ENCODE measurements at regions not wholly inside any gene's neighbourhood (a gene's known extent, or its start where the extent isn't known, plus 50 kb on each side); places are given as distances from the start of the nearest gene placed in this dataset.
A peak's percentile ranks its signal among the peaks of the same experiment; 100 is the strongest.

DNA sequence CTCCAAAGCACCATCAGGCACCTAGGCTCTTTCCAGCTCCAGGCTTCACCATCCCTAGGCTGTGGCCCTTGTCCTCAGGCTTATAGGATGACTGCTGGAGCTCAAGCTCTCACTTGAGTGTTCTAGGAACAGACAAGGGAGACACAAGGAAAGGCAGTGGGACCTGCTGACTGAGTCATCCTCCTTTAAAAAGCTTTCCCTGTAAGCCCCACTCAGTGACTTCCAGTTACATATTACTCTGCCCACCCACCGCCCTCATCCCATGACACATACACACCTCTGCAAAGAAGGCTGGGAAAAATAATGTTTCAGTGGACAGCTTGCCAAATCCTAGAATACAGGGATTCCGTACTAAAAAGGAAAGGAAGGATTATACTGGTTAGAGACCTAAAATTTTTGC lies 154.2 kb upstream of the ZNF366 start (continued):
- TF ChIP-seq, protein P1, sequence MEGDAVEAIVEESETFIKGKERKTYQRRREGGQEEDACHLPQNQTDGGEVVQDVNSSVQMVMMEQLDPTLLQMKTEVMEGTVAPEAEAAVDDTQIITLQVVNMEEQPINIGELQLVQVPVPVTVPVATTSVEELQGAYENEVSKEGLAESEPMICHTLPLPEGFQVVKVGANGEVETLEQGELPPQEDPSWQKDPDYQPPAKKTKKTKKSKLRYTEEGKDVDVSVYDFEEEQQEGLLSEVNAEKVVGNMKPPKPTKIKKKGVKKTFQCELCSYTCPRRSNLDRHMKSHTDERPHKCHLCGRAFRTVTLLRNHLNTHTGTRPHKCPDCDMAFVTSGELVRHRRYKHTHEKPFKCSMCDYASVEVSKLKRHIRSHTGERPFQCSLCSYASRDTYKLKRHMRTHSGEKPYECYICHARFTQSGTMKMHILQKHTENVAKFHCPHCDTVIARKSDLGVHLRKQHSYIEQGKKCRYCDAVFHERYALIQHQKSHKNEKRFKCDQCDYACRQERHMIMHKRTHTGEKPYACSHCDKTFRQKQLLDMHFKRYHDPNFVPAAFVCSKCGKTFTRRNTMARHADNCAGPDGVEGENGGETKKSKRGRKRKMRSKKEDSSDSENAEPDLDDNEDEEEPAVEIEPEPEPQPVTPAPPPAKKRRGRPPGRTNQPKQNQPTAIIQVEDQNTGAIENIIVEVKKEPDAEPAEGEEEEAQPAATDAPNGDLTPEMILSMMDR (tag by site-specific recombination; IDR thresholded peaks at IDR 0.05): no peak
- TF ChIP-seq, protein P2, sequence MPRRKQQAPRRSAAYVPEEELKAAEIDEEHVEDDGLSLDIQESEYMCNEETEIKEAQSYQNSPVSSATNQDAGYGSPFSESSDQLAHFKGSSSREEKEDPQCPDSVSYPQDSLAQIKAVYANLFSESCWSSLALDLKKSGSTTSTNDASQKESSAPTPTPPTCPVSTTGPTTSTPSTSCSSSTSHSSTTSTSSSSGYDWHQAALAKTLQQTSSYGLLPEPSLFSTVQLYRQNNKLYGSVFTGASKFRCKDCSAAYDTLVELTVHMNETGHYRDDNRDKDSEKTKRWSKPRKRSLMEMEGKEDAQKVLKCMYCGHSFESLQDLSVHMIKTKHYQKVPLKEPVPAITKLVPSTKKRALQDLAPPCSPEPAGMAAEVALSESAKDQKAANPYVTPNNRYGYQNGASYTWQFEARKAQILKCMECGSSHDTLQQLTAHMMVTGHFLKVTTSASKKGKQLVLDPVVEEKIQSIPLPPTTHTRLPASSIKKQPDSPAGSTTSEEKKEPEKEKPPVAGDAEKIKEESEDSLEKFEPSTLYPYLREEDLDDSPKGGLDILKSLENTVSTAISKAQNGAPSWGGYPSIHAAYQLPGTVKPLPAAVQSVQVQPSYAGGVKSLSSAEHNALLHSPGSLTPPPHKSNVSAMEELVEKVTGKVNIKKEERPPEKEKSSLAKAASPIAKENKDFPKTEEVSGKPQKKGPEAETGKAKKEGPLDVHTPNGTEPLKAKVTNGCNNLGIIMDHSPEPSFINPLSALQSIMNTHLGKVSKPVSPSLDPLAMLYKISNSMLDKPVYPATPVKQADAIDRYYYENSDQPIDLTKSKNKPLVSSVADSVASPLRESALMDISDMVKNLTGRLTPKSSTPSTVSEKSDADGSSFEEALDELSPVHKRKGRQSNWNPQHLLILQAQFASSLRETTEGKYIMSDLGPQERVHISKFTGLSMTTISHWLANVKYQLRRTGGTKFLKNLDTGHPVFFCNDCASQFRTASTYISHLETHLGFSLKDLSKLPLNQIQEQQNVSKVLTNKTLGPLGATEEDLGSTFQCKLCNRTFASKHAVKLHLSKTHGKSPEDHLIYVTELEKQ (tag by site-specific recombination; IDR thresholded peaks at IDR 0.05; ENCODE audit: borderline replicate concordance): no peak
- TF ChIP-seq ZNF585B (tag by site-specific recombination; IDR thresholded peaks at IDR 0.05) (no peak), ZNF311 (tag by site-specific recombination; IDR thresholded peaks at IDR 0.05; ENCODE audit: borderline replicate concordance) (no peak), EGR2 (tag by site-specific recombination; IDR thresholded peaks at IDR 0.05; ENCODE audit: low read depth) (peak; percentile 91), GLIS2 (tag by site-specific recombination; IDR thresholded peaks at IDR 0.05) (no peak), ZBTB17 (tag by site-specific recombination; IDR thresholded peaks at IDR 0.05) (no peak)
- TF ChIP-seq, protein P3, sequence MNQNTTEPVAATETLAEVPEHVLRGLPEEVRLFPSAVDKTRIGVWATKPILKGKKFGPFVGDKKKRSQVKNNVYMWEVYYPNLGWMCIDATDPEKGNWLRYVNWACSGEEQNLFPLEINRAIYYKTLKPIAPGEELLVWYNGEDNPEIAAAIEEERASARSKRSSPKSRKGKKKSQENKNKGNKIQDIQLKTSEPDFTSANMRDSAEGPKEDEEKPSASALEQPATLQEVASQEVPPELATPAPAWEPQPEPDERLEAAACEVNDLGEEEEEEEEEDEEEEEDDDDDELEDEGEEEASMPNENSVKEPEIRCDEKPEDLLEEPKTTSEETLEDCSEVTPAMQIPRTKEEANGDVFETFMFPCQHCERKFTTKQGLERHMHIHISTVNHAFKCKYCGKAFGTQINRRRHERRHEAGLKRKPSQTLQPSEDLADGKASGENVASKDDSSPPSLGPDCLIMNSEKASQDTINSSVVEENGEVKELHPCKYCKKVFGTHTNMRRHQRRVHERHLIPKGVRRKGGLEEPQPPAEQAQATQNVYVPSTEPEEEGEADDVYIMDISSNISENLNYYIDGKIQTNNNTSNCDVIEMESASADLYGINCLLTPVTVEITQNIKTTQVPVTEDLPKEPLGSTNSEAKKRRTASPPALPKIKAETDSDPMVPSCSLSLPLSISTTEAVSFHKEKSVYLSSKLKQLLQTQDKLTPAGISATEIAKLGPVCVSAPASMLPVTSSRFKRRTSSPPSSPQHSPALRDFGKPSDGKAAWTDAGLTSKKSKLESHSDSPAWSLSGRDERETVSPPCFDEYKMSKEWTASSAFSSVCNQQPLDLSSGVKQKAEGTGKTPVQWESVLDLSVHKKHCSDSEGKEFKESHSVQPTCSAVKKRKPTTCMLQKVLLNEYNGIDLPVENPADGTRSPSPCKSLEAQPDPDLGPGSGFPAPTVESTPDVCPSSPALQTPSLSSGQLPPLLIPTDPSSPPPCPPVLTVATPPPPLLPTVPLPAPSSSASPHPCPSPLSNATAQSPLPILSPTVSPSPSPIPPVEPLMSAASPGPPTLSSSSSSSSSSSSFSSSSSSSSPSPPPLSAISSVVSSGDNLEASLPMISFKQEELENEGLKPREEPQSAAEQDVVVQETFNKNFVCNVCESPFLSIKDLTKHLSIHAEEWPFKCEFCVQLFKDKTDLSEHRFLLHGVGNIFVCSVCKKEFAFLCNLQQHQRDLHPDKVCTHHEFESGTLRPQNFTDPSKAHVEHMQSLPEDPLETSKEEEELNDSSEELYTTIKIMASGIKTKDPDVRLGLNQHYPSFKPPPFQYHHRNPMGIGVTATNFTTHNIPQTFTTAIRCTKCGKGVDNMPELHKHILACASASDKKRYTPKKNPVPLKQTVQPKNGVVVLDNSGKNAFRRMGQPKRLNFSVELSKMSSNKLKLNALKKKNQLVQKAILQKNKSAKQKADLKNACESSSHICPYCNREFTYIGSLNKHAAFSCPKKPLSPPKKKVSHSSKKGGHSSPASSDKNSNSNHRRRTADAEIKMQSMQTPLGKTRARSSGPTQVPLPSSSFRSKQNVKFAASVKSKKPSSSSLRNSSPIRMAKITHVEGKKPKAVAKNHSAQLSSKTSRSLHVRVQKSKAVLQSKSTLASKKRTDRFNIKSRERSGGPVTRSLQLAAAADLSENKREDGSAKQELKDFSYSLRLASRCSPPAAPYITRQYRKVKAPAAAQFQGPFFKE (tag by site-specific recombination; IDR thresholded peaks at IDR 0.05; ENCODE audit: borderline replicate concordance): no peak
- TF ChIP-seq, protein P4, sequence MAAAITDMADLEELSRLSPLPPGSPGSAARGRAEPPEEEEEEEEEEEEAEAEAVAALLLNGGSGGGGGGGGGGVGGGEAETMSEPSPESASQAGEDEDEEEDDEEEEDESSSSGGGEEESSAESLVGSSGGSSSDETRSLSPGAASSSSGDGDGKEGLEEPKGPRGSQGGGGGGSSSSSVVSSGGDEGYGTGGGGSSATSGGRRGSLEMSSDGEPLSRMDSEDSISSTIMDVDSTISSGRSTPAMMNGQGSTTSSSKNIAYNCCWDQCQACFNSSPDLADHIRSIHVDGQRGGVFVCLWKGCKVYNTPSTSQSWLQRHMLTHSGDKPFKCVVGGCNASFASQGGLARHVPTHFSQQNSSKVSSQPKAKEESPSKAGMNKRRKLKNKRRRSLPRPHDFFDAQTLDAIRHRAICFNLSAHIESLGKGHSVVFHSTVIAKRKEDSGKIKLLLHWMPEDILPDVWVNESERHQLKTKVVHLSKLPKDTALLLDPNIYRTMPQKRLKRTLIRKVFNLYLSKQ (tag by site-specific recombination; IDR thresholded peaks at IDR 0.05; ENCODE audit: borderline replicate concordance): no peak

DNA sequence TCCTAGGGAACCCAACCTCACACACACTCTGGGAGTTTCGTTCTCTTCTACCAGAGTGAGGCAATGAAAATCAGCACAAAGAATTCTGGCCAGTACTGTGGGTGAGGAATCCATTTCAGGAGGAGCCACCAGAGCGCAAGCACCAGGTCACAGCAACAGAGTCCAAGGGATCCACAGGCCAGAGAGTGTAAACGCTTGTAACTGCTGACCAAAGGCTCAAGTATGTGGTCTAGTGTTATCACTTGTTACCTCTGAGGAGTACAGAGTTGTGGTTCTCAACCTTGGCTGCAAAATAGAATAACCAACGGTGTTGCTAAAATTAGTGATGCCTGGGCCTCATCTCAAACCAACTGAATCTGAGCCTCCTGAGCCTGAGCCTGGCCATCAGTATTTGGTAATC lies 152.5 kb upstream of the ZNF366 start:
- H3K4me1 ChIP-seq (ENCODE audit: control insufficient read depth, insufficient read depth, low read length): no peaks in the 10 kb centered on the region
- no peaks in the 10 kb centered on the region for H3K36me3 ChIP-seq (ENCODE audit: control insufficient read depth in 2 of 2, insufficient read depth in 1 of 2, low read length in 2 of 2)
- ChIA-PET CTCF (interaction anchor here (0.7 kb wide), 1 partner anchor 49 kb away, joined by 3 read pairs; no protein-coding TSS in a partner anchor), POLR2A (no interaction called here)
- H3K27ac ChIP-seq (ENCODE audit: extremely low read depth, low read depth, low read length): no peak overlapping the region
- no peak overlapping the region for H3K4me3 ChIP-seq (ENCODE audit: low read depth, low read length)
- H3K9me3 ChIP-seq (ENCODE audit: control insufficient read depth, insufficient read depth, low read depth, low read length): no peaks in the 10 kb centered on the region
- TF ChIP-seq ZSCAN23 (tag by site-specific recombination; IDR thresholded peaks at IDR 0.05) (no peak), ZBTB17 (tag by site-specific recombination; IDR thresholded peaks at IDR 0.05) (no peak), SALL2 (tag by site-specific recombination; IDR thresholded peaks at IDR 0.05; ENCODE audit: borderline replicate concordance) (no peak), ZNF600 (tag by site-specific recombination; IDR thresholded peaks at IDR 0.05) (no peak), ZNF623 (tag by site-specific recombination; IDR thresholded peaks at IDR 0.05) (no peak), ZNF843 (tag by site-specific recombination; IDR thresholded peaks at IDR 0.05) (no peak), ZNF157 (tag by site-specific recombination; IDR thresholded peaks at IDR 0.05) (no peak), ZNF701 (tag by site-specific recombination; IDR thresholded peaks at IDR 0.05) (no peak), SETDB1 (IDR thresholded peaks at IDR 0.05; ENCODE audit: insufficient read length, low read length) (no peak), KLF7 (tag by site-specific recombination; IDR thresholded peaks at IDR 0.05; ENCODE audit: borderline replicate concordance) (no peak), ZNF837 (tag by site-specific recombination; IDR thresholded peaks at IDR 0.05) (no peak)
- TF ChIP-seq, protein P5, sequence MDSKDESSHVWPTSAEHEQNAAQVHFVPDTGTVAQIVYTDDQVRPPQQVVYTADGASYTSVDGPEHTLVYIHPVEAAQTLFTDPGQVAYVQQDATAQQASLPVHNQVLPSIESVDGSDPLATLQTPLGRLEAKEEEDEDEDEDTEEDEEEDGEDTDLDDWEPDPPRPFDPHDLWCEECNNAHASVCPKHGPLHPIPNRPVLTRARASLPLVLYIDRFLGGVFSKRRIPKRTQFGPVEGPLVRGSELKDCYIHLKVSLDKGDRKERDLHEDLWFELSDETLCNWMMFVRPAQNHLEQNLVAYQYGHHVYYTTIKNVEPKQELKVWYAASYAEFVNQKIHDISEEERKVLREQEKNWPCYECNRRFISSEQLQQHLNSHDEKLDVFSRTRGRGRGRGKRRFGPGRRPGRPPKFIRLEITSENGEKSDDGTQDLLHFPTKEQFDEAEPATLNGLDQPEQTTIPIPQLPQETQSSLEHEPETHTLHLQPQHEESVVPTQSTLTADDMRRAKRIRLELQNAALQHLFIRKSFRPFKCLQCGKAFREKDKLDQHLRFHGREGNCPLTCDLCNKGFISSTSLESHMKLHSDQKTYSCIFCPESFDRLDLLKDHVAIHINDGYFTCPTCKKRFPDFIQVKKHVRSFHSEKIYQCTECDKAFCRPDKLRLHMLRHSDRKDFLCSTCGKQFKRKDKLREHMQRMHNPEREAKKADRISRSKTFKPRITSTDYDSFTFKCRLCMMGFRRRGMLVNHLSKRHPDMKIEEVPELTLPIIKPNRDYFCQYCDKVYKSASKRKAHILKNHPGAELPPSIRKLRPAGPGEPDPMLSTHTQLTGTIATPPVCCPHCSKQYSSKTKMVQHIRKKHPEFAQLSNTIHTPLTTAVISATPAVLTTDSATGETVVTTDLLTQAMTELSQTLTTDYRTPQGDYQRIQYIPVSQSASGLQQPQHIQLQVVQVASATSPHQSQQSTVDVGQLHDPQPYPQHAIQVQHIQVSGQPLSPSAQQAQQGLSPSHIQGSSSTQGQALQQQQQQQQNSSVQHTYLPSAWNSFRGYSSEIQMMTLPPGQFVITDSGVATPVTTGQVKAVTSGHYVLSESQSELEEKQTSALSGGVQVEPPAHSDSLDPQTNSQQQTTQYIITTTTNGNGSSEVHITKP (tag by site-specific recombination; IDR thresholded peaks at IDR 0.05): no peak

Data from HEK293 (cell line).